Loucy (cell line): ENCODE measurements at regions not wholly inside any gene's neighbourhood (a gene's known extent, or its start where the extent isn't known, plus 50 kb on each side); places are given as distances from the start of the nearest gene placed in this dataset.

Experiments used
- H2AFZ ChIP-seq: fragments of 200-600 bp; sonication (generic); 2 replicates; pipeline ENCODE4 v1.6.0; 2016; ENCODE audit warnings: antibody characterized with exemption, mild to moderate bottlenecking, low read length, moderate library complexity
- H3F3A ChIP-seq: fragments of 200-600 bp; 2 replicates; pipeline ENCODE4 v1.6.0; 2016; ENCODE audit warnings: antibody characterized with exemption, low read depth, mild to moderate bottlenecking
- H3K27me3 ChIP-seq: fragments of 200-600 bp; sonication (generic); 2 replicates; pipeline ENCODE4 v1.6.1; 2014; ENCODE audit warnings: low read length, mild to moderate bottlenecking; ENCODE audit not compliant: insufficient read depth, poor library complexity, severe bottlenecking
- H3K36me3 ChIP-seq: fragments of 200-600 bp; sonication (generic); 2 replicates; pipeline ENCODE4 v1.6.1; 2016; ENCODE audit warnings: low read length; ENCODE audit not compliant: insufficient read depth
- H3K4me1 ChIP-seq: fragments of 200-600 bp; sonication (generic); 2 replicates; pipeline ENCODE4 v1.5.1; 2014; ENCODE audit warnings: low read length, mild to moderate bottlenecking; ENCODE audit not compliant: insufficient read depth, poor library complexity, severe bottlenecking
- H3K4me2 ChIP-seq: fragments of 200-600 bp; sonication (generic); 2 replicates; pipeline ENCODE4 v1.6.0; 2014; ENCODE audit warnings: antibody characterized with exemption, low read length, low read depth, mild to moderate bottlenecking; ENCODE audit not compliant: poor library complexity, severe bottlenecking
- H3K4me3 ChIP-seq: fragments of 200-600 bp; sonication (generic); 2 replicates; pipeline ENCODE4 v1.5.1; 2014; ENCODE audit warnings: low read length, mild to moderate bottlenecking, mixed read lengths; ENCODE audit not compliant: poor library complexity, severe bottlenecking
- H3K79me2 ChIP-seq: fragments of 200-600 bp; sonication (generic); 2 replicates; pipeline ENCODE4 v1.6.1; 2014; ENCODE audit warnings: low read length; ENCODE audit not compliant: insufficient read depth
- H3K9ac ChIP-seq: fragments of 200-600 bp; sonication (generic); 2 replicates; pipeline ENCODE4 v1.6.0; 2014; ENCODE audit warnings: mild to moderate bottlenecking, low read depth, low read length, moderate library complexity; ENCODE audit not compliant: poor library complexity, severe bottlenecking
- H3K9me2 ChIP-seq: fragments of 200-600 bp; sonication (generic); replicated peaks from 2 replicates; pipeline ENCODE4 v1.6.1; 2016; ENCODE audit warnings: low read depth, low read length, mixed read lengths
- H3K9me3 ChIP-seq: fragments of 200-600 bp; sonication (generic); 2 replicates; pipeline ENCODE4 v1.6.1; 2014; ENCODE audit warnings: mild to moderate bottlenecking, antibody characterized with exemption, low read length, low read depth; ENCODE audit not compliant: insufficient read depth
- H4K20me1 ChIP-seq: fragments of 200-600 bp; sonication (generic); 2 replicates; pipeline ENCODE4 v1.6.0; 2014; ENCODE audit warnings: antibody characterized with exemption, low read length, mild to moderate bottlenecking; ENCODE audit not compliant: insufficient read depth, poor library complexity, severe bottlenecking
- EZH2phosphoT487 ChIP-seq: fragments of 200-600 bp; IDR thresholded peaks from 2 replicates; pipeline ENCODE4 v1.6.1; 2018; ENCODE audit warnings: antibody characterized with exemption, mild to moderate bottlenecking, moderate library complexity, borderline replicate concordance
- TF ChIP-seq, protein P1 (sequence below): fragments of 200-600 bp; sonication (generic); conservative IDR thresholded peaks from 2 replicates; pipeline ENCODE4 v1.5.1; 2014; ENCODE audit warnings: mild to moderate bottlenecking, antibody characterized with exemption, low read length

DNA sequence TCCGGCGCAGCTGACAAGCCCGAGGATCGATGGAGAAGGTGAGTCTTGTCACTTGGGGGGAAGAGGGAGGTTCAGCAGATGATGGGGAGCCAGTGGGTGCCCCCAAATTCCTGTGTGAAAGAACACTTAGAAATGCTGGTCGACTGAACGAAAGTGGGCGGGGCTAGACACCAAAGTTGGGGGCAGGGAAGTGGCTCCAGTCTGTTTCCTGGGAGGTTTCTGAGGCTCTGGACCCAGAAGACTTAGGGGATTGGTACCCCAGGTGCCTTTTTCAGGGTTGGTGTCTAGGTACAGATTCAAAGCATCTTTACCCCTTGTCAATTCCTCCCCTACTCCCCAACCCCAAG is 278.6 kb downstream of the ZSWIM6 start:
- H4K20me1 ChIP-seq, result no peaks in the 10 kb centered on the region
- H3K36me3 ChIP-seq, result no peaks in the 10 kb centered on the region
- no peak for TF ChIP-seq EZH2phosphoT487
- TF ChIP-seq, protein P1, sequence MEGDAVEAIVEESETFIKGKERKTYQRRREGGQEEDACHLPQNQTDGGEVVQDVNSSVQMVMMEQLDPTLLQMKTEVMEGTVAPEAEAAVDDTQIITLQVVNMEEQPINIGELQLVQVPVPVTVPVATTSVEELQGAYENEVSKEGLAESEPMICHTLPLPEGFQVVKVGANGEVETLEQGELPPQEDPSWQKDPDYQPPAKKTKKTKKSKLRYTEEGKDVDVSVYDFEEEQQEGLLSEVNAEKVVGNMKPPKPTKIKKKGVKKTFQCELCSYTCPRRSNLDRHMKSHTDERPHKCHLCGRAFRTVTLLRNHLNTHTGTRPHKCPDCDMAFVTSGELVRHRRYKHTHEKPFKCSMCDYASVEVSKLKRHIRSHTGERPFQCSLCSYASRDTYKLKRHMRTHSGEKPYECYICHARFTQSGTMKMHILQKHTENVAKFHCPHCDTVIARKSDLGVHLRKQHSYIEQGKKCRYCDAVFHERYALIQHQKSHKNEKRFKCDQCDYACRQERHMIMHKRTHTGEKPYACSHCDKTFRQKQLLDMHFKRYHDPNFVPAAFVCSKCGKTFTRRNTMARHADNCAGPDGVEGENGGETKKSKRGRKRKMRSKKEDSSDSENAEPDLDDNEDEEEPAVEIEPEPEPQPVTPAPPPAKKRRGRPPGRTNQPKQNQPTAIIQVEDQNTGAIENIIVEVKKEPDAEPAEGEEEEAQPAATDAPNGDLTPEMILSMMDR, result no peak
- H3F3A ChIP-seq, result no peaks in the 10 kb centered on the region
- no peak overlapping the region for H3K4me3 ChIP-seq
- H3K9ac ChIP-seq, result no peak overlapping the region
- no peaks in the 10 kb centered on the region for H3K9me3 ChIP-seq
- H2AFZ ChIP-seq, result no peak overlapping the region
- H3K27me3 ChIP-seq, result no peaks in the 10 kb centered on the region
- H3K79me2 ChIP-seq, result no peaks in the 10 kb centered on the region
- H3K9me2 ChIP-seq, result no peaks in the 10 kb centered on the region
- no peak overlapping the region for H3K4me2 ChIP-seq
- no peaks in the 10 kb centered on the region for H3K4me1 ChIP-seq

DNA sequence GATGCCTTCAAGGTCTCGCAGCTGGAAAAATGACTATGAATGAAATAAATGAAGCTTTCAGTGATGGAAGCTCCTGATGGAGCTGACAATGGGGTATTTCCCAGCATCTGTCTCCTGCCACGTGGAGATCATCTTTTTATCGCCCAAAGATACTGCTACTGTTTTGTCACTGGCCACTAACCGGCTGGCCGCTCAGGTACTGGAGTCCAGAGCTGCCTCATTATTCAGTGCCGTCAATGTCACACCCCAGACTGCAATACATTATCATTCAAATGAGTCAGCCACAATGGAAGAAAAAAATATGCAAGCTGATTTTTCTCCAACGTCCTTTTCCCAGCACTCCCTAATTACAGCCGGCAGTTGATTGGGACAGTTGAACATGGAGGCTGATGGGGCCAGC is 280.4 kb downstream of the ZSWIM6 start:
- Histone ChIP-seq H3K4me3 (no peak overlapping the region), H3K9ac (no peak overlapping the region), H3K9me3 (no peaks in the 10 kb centered on the region), H3K4me2 (no peak overlapping the region), H3K79me2 (no peaks in the 10 kb centered on the region), H3K9me2 (no peaks in the 10 kb centered on the region), H3F3A (no peaks in the 10 kb centered on the region), H3K27me3 (no peaks in the 10 kb centered on the region), H3K4me1 (no peaks in the 10 kb centered on the region), H4K20me1 (no peaks in the 10 kb centered on the region), H3K36me3 (no peaks in the 10 kb centered on the region), H2AFZ (no peak overlapping the region)
- no peak for TF ChIP-seq EZH2phosphoT487
- TF ChIP-seq, protein P1, result no peak

DNA sequence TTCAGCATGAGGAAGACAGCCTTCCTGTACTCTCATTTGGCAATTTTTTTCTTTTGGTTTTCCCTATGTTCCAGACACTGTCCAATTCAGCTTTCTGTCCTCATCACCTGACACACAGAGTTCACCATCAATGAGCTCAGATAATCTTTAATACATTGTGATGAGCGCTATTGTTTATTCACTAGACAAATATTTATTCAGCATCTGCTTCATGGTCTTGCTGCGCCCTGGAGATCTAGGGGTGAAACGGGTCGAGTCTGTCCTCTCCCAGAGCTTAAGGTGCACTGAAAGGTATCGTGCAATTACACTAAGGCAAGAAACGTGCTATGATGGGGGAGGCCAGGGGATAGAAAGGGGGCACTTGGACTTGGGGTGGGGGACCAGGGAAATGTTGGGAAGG is 281.6 kb downstream of the ZSWIM6 start:
- Histone ChIP-seq H3F3A (no peaks in the 10 kb centered on the region), H3K27me3 (no peaks in the 10 kb centered on the region), H2AFZ (no peak overlapping the region), H3K79me2 (no peaks in the 10 kb centered on the region), H3K4me3 (no peak overlapping the region), H3K4me1 (no peaks in the 10 kb centered on the region), H4K20me1 (no peaks in the 10 kb centered on the region), H3K36me3 (no peaks in the 10 kb centered on the region), H3K9me3 (no peaks in the 10 kb centered on the region), H3K4me2 (no peak overlapping the region), H3K9me2 (no peaks in the 10 kb centered on the region), H3K9ac (no peak overlapping the region)
- TF ChIP-seq, protein P1, result no peak
- no peak for TF ChIP-seq EZH2phosphoT487
